ENCODE measurements at regions not wholly inside any gene's neighbourhood (a gene's known extent, or its start where the extent isn't known, plus 50 kb on each side); places are given as distances from the start of the nearest gene placed in this dataset.

GRCh38 chr13:50322006-50322405, 306.8 kb downstream of the KCNRG start:
- TF ChIP-seq, protein P1, sequence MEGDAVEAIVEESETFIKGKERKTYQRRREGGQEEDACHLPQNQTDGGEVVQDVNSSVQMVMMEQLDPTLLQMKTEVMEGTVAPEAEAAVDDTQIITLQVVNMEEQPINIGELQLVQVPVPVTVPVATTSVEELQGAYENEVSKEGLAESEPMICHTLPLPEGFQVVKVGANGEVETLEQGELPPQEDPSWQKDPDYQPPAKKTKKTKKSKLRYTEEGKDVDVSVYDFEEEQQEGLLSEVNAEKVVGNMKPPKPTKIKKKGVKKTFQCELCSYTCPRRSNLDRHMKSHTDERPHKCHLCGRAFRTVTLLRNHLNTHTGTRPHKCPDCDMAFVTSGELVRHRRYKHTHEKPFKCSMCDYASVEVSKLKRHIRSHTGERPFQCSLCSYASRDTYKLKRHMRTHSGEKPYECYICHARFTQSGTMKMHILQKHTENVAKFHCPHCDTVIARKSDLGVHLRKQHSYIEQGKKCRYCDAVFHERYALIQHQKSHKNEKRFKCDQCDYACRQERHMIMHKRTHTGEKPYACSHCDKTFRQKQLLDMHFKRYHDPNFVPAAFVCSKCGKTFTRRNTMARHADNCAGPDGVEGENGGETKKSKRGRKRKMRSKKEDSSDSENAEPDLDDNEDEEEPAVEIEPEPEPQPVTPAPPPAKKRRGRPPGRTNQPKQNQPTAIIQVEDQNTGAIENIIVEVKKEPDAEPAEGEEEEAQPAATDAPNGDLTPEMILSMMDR (IDR thresholded peaks at IDR 0.05), result no peak
- no peak for TF ChIP-seq POLR2A (IDR thresholded peaks at IDR 0.05)
- intact Hi-C loops (cut with DNase I; ENCODE audit: low total_unique reads), result no loop called here
- H3K4me3 ChIP-seq (ENCODE audit: low read depth, poor library complexity, severe bottlenecking), result no peak overlapping the region
- WGBS, 2 donors, result 67 to 85% methylated on average over 3 of the region's 3 CpGs
- no peak for DNase-seq (ENCODE audit: low spot score in 2 of 2)

DNA sequence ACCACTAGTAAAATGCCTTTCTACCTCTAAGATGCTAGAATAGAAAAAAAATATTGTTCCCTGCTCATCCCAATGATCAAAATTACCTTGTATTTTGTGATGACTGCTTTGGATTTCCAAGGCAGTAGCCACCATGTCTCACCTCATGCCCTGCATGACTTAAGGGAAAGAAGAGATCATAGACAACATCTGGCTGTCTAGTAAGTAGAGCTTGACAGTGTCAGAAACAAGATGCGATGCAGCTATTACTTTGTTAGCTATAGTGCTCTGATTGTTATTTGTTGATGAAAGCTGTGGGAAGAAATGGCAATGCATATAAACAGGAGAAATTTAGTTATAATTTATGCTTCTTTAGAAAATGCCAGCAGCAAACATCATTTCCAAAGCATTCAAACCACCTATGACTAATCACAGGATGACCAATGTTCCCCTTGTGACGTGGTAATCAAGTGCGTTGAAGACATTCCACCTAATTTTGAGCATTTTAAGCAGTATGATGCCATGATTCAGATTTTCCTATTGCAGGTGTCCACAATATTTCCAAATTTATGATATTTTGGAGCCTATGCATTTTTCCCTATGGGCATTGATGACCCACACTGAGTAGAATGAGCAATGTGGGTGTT, 308.3 kb downstream of the KCNRG start:
- TF ChIP-seq, protein P1 (IDR thresholded peaks at IDR 0.05), result no peak
- DNase-seq (ENCODE audit: low spot score in 2 of 2), result no peak
- no peak overlapping the region for H3K4me3 ChIP-seq (ENCODE audit: low read depth, poor library complexity, severe bottlenecking)
- intact Hi-C loops (cut with DNase I; ENCODE audit: low total_unique reads), result no loop called here
- 56 to 90% methylated on average over 3 of the region's 3 CpGs for WGBS, 2 donors

- TF ChIP-seq, protein P1 (IDR thresholded peaks at IDR 0.05), result no peak
- no peak for TF ChIP-seq POLR2A (IDR thresholded peaks at IDR 0.05)
- intact Hi-C loops (cut with DNase I; ENCODE audit: low total_unique reads), result no loop called here
- 71 to 84% methylated on average over 3 of the region's 3 CpGs for WGBS, 2 donors
- H3K4me3 ChIP-seq (ENCODE audit: low read depth, poor library complexity, severe bottlenecking), result no peak overlapping the region
- no peak for DNase-seq (ENCODE audit: low spot score in 2 of 2)
Observed at GRCh38 chr13:50326271-50326670, 311.0 kb downstream of the KCNRG start.

- H3K4me3 ChIP-seq (ENCODE audit: low read depth, poor library complexity, severe bottlenecking), result no peak overlapping the region
- no peak for DNase-seq (ENCODE audit: low spot score in 2 of 2)
- 27 to 29% methylated on average over 5 of the region's 5 CpGs for WGBS, 2 donors
- TF ChIP-seq POLR2A (IDR thresholded peaks at IDR 0.05), result no peak
- TF ChIP-seq, protein P1 (IDR thresholded peaks at IDR 0.05), result no peak
- intact Hi-C loops (cut with DNase I; ENCODE audit: low total_unique reads), result no loop called here
Observed at GRCh38 chr13:50326811-50327210, 311.6 kb downstream of the KCNRG start.

GRCh38 chr13:50334115-50334778, 319.0 kb downstream of the KCNRG start:
- no peak for DNase-seq (ENCODE audit: low spot score in 2 of 2)
- WGBS, 2 donors, result 92% methylated on average over 9 of the region's 9 CpGs
- intact Hi-C loops (cut with DNase I; ENCODE audit: low total_unique reads), result no loop called here
- no peak for TF ChIP-seq POLR2A (IDR thresholded peaks at IDR 0.05)
- TF ChIP-seq, protein P1 (IDR thresholded peaks at IDR 0.05), result no peak
- H3K4me3 ChIP-seq (ENCODE audit: low read depth, poor library complexity, severe bottlenecking), result no peak overlapping the region

DNA sequence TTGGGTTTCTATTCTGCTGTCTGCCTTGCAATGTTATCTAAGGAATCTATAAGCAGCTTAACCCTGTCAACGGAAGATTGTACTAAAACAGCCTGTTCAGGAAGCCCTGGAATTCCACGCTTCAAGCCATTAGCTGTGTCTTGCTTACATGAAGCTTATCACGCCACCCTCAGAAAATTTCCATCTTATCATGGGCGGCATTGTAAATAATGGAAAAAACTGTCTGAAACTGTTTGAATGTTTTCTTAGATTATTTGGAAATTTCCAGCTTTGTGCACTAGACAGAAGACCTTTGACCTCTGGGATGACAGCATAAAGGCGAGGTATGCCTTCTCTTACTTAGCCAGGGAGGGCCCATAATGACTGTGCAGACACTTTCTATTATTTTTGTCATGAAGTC, 319.7 kb downstream of the KCNRG start:
- no peak overlapping the region for H3K4me3 ChIP-seq (ENCODE audit: low read depth, poor library complexity, severe bottlenecking)
- no peak for DNase-seq (ENCODE audit: low spot score in 2 of 2)
- WGBS, 2 donors, result 92% methylated on average over 5 of the region's 5 CpGs
- intact Hi-C loops (cut with DNase I; ENCODE audit: low total_unique reads), result no loop called here
- no peak for TF ChIP-seq POLR2A (IDR thresholded peaks at IDR 0.05)
- TF ChIP-seq, protein P1 (IDR thresholded peaks at IDR 0.05), result no peak

Measured in lower leg skin (tissue), 4 donors.